Left ventricle myocardium inferior (tissue), 1 donor: ENCODE measurements at regions not wholly inside any gene's neighbourhood (a gene's known extent, or its start where the extent isn't known, plus 50 kb on each side); places are given as distances from the start of the nearest gene placed in this dataset.

ENCODE experiments used
- DNase-seq: peaks from one replicate; pipeline ENCODE4 v3.0.0-alpha.2; 2020
- H3K27ac ChIP-seq: fragments of 200-600 bp; replicated peaks from 2 replicates; pipeline ENCODE4 v1.8.0; 2021
- H3K27me3 ChIP-seq: fragments of 200-600 bp; 2 replicates; pipeline ENCODE4 v1.8.0; 2021; ENCODE audit warnings: low read depth
- H3K36me3 ChIP-seq: fragments of 200-600 bp; 2 replicates; pipeline ENCODE4 v1.8.0; 2021
- H3K4me1 ChIP-seq: fragments of 200-600 bp; 2 replicates; pipeline ENCODE4 v1.8.0; 2021
- H3K4me3 ChIP-seq: fragments of 200-600 bp; 2 replicates; pipeline ENCODE4 v1.8.0; 2021; ENCODE audit warnings: mild to moderate bottlenecking, moderate library complexity
- H3K9me3 ChIP-seq: fragments of 200-600 bp; replicated peaks from 2 replicates; pipeline ENCODE4 v1.8.0; 2021
- CTCF ChIP-seq: fragments of 200-600 bp; IDR thresholded peaks from 2 replicates; pipeline ENCODE4 v1.8.0; 2021; ENCODE audit warnings: antibody characterized with exemption, mild to moderate bottlenecking, borderline replicate concordance
- intact Hi-C: fragments of 100-400 bp; cut with micrococcal nuclease; formaldehyde crosslinking; loops from one replicate; pipeline ENCODE4 v1.11.0; 2022
- donor health status: DM: no; HTN: yes; CAD: no; lungs with severe emphysema.

GRCh38 chr16:16910666-16911065, 531.7 kb downstream of the NPIPA7 start:
- no peak for TF ChIP-seq CTCF
- no peaks in the 10 kb centered on the region for H3K36me3 ChIP-seq
- no peak overlapping the region for H3K4me3 ChIP-seq
- intact Hi-C loops: no loop called here
- H3K9me3 ChIP-seq: peaks cover 8% of the 10 kb centered on the region
- peaks cover 14% of the 10 kb centered on the region for H3K27me3 ChIP-seq
- H3K27ac ChIP-seq: no peak overlapping the region
- H3K4me1 ChIP-seq: no peaks in the 10 kb centered on the region
- no peak for DNase-seq

GRCh38 chr16:16915771-16916170, 536.8 kb downstream of the NPIPA7 start:
- no peak for TF ChIP-seq CTCF
- intact Hi-C loops: no loop called here
- peaks cover 52% of the 10 kb centered on the region for H3K27me3 ChIP-seq

DNA sequence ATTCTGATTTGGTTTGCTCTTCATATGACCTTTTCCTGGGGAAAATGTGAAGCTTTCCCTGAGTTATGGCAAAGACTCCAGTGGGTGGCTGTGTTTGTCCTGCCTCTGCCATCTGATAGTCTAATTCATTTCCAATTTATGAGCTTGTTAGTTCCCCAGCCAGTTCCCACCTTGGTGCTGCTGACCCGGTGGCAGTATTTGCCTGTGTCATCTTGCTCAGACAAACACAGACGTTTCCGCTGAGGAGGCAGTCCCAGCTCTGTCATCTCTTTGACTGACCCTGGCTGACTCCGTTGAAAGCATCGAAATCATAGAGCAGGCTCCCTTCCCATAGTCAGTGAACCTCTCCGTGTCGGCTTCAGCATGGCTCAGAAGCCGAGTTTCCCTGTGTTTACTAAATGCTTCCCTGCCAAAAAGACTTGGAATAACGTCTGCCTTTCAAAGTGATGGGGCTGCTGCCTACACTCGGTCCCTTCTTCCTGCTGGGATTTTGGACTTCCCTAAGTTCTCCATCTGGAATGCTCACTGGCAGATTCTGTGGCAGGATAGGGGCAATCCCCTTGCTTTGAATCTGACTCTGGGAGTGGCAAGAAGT, 538.3 kb downstream of the NPIPA7 start:
- Histone ChIP-seq H3K36me3 (no peaks in the 10 kb centered on the region), H3K27ac (no peak overlapping the region), H3K4me1 (no peaks in the 10 kb centered on the region), H3K9me3 (peaks cover 6% of the 10 kb centered on the region), H3K27me3 (peaks cover 62% of the 10 kb centered on the region), H3K4me3 (no peak overlapping the region)
- no peak for TF ChIP-seq CTCF
- DNase-seq: no peak
- intact Hi-C loops: no loop called here

More at GRCh38 chr16:16915771-16916170, 536.8 kb downstream of the NPIPA7 start:
- Histone ChIP-seq H3K4me1 (no peaks in the 10 kb centered on the region), H3K4me3 (no peak overlapping the region), H3K36me3 (no peaks in the 10 kb centered on the region), H3K27ac (no peak overlapping the region), H3K9me3 (peaks cover 8% of the 10 kb centered on the region)
- no peak for DNase-seq

DNA sequence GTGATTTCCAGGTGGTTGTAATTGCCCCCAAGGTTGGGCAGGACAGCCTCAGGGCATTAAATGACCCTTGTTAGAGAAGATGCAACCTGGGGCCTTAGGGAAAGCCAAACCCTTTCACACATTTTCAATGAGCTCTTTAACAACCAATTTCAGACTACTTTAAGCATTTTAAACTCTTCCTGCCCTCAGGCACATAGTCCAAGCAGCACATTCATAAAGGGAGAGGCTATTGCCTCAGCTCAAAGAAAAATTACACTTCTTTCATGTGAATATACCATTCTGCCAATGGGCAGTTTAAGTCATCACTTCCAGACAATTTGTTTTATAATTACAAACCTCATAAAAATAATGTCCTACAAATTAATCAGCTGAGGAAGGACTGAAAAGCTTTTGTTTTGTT, 544.5 kb downstream of the NPIPA7 start:
- Histone ChIP-seq H3K9me3 (peaks cover 13% of the 10 kb centered on the region), H3K27me3 (peaks cover 41% of the 10 kb centered on the region), H3K27ac (no peak overlapping the region), H3K4me1 (no peaks in the 10 kb centered on the region), H3K36me3 (no peaks in the 10 kb centered on the region), H3K4me3 (no peak overlapping the region)
- no peak for TF ChIP-seq CTCF
- intact Hi-C loops: no loop called here
- no peak for DNase-seq

- peaks cover 37% of the 10 kb centered on the region for H3K27me3 ChIP-seq
- H3K36me3 ChIP-seq: no peaks in the 10 kb centered on the region
- intact Hi-C loops: no loop called here
- DNase-seq: no peak
- no peak overlapping the region for H3K4me3 ChIP-seq
- TF ChIP-seq CTCF: no peak
- no peaks in the 10 kb centered on the region for H3K4me1 ChIP-seq
- no peak overlapping the region for H3K27ac ChIP-seq
- H3K9me3 ChIP-seq: peaks cover 13% of the 10 kb centered on the region
Observed at GRCh38 chr16:16924613-16925012, 545.7 kb downstream of the NPIPA7 start.
